ENCODE measurements at regions not wholly inside any gene's neighbourhood (a gene's known extent, or its start where the extent isn't known, plus 50 kb on each side); places are given as distances from the start of the nearest gene placed in this dataset.
"Not testable (repeated sequence)": the region's sequence is repeated elsewhere in the genome, so short reads cannot be mapped to it uniquely, and the experiment has no call there.

- no peak for DNase-seq
Measured at GRCh38 chr6:150496629-150497028, 103.1 kb upstream of the PLEKHG1 start.

- DNase-seq, result no peak
Measured at GRCh38 chr6:150499882-150500312, 99.8 kb upstream of the PLEKHG1 start.

GRCh38 chr6:150500568-150500967 lies 99.1 kb upstream of the PLEKHG1 start:
- DNase-seq, result not testable (repeated sequence)

- no peak for DNase-seq
Measured at GRCh38 chr6:150503041-150503440, 96.6 kb upstream of the PLEKHG1 start.

- no peak for DNase-seq
Measured at GRCh38 chr6:150503586-150504339, 95.9 kb upstream of the PLEKHG1 start.

- DNase-seq, result not testable (repeated sequence)
Measured at GRCh38 chr6:150507361-150507760, 92.3 kb upstream of the PLEKHG1 start.

- DNase-seq, result no peak
Measured at GRCh38 chr6:150510576-150510975, 89.1 kb upstream of the PLEKHG1 start.

GRCh38 chr6:150511313-150511712 lies 88.4 kb upstream of the PLEKHG1 start:
- no peak for DNase-seq

GRCh38 chr6:150514806-150515380 lies 84.8 kb upstream of the PLEKHG1 start:
- DNase-seq, result no peak

GRCh38 chr6:150516199-150516598 lies 83.5 kb upstream of the PLEKHG1 start:
- DNase-seq, result no peak

GRCh38 chr6:150517175-150517574 lies 82.5 kb upstream of the PLEKHG1 start:
- no peak for DNase-seq

- no peak for DNase-seq
Measured at GRCh38 chr6:150521482-150521881, 78.2 kb upstream of the PLEKHG1 start.

- not testable (repeated sequence) for DNase-seq
Measured at GRCh38 chr6:150523216-150523615, 76.5 kb upstream of the PLEKHG1 start.

GRCh38 chr6:150525300-150525699 lies 74.4 kb upstream of the PLEKHG1 start:
- no peak for DNase-seq

- no peak for DNase-seq
Measured at GRCh38 chr6:150527100-150527499, 72.6 kb upstream of the PLEKHG1 start.

- DNase-seq, result peak in 6 of 56 donors; percentile 2 to 18 (median 3)
Measured at GRCh38 chr6:150528648-150529285, 70.9 kb upstream of the PLEKHG1 start.

- DNase-seq, result no peak
Measured at GRCh38 chr6:150529646-150530045, 70.0 kb upstream of the PLEKHG1 start.

- no peak for DNase-seq
Measured at GRCh38 chr6:150531957-150532356, 67.7 kb upstream of the PLEKHG1 start.

GRCh38 chr6:150534553-150534952 lies 65.1 kb upstream of the PLEKHG1 start:
- no peak for DNase-seq

GRCh38 chr6:150535151-150535804 lies 64.4 kb upstream of the PLEKHG1 start:
- no peak for DNase-seq

GRCh38 chr6:150535818-150536220 lies 63.9 kb upstream of the PLEKHG1 start:
- DNase-seq, result no peak

- no peak for DNase-seq
Measured at GRCh38 chr6:150536835-150537234, 62.9 kb upstream of the PLEKHG1 start.
